RPMI7951 (cell line): ENCODE measurements at regions not wholly inside any gene's neighbourhood (a gene's known extent, or its start where the extent isn't known, plus 50 kb on each side); places are given as distances from the start of the nearest gene placed in this dataset.
"Not testable (repeated sequence)": the region's sequence is repeated elsewhere in the genome, so short reads cannot be mapped to it uniquely, and the experiment has no call there.

Source experiments
- DNase-seq: peaks from one replicate; pipeline ENCODE4 v3.0.0-alpha.2; 2012; ENCODE audit warnings: low read depth

DNA sequence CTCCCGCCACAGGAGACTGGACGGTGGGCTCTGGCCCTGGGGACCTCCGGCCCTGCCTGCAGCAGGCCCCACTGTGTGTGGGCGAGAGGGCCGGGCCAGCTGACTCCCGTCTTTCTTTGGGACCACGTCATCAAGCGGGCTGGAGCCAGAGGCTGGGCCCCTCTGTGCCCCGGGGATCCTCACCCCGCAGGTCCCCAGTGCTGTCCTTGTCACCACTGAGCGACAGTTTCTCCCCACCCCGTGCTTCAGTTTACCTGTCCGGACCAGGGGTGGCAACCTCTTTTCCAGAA, 181.9 kb upstream of the ZNF469 start:
- DNase-seq: no peak

DNA sequence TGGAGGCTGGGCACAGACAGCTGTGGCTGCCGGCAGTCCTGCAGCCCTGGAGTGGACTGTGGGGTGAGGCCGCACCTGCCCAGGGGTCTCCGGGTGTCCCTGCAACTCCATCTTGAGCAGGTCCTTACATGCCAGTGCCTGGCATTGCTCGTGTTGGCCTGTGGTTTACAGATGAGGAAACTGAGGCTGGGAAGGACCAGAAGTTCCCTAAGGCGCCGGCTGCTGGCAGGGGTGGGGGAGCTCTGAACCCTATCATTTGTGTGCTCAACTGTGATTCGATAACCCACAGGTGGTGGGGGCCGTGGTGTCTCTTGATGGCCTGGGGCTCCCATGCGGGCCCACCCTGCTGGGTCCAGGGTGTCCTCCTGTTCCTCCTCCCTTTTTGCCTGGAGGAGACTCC, 181.1 kb upstream of the ZNF469 start:
- DNase-seq: not testable (repeated sequence)

DNA sequence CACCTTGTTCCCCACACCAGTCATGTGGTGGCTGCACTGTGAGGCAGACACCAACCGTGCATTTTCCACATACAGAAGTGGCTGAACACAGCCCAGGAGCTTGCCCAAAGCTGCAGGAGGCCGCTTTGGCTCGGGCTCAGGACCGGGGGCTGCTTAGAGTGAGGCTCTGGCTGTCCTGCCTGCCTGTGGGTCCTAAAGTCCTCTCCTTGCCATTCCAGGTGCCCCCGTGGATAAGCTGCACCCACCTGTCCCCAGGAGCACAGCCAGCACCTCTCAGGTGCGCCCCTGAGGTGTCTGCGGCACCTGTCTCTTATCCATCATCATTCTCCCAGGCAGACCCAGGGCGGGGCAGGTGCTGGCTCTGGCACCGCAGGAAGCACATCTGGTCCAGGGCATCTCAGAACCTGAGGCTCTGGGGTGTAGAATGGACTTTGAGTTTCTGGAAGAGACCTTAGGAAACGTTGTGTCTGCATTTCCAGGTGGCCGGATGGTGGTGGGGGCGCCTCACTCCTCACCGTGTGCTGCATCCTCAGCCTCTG, 180.5 kb upstream of the ZNF469 start:
- DNase-seq: no peak

DNA sequence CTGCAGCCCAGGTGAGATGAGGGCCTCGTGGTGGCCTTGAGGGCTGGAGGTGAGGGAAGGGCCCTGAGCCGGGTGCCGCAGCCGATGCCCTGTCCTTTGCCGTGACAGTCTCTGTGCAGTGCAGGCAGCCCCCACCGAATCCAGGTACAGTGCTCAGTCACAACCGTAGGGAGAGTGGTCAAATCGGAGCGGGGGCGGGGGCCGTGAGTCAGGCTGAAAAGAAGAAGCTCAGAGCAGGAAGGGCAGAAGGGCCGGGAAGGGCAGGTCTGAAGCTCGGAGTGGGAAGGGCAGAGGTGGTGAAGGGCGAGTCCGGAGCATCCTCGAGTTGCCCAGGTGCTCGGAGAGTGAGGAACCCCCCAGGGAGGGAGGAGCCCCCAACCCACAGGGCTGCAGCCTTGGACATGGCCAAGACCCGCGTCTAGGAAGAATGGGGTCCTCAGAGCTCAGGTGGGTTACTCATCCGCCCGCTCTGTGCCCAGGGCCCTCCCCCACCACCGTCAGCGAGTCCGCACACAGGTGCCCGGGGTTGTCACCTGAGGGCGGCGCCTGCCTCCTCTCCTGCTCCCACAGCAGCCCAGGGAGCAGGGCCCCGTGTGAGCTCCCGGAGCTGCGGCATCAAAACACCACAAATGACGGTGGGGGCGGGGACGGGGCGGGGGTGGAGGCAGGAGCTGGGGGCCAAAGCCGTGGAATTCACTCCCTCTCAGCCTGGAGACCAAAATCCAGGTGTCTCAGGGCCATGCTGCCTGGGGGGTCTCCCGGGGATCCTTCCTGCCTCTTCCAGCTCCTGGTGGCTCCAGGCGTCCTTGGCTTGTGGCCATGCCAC, 179.7 kb upstream of the ZNF469 start:
- DNase-seq: not testable (repeated sequence)

DNA sequence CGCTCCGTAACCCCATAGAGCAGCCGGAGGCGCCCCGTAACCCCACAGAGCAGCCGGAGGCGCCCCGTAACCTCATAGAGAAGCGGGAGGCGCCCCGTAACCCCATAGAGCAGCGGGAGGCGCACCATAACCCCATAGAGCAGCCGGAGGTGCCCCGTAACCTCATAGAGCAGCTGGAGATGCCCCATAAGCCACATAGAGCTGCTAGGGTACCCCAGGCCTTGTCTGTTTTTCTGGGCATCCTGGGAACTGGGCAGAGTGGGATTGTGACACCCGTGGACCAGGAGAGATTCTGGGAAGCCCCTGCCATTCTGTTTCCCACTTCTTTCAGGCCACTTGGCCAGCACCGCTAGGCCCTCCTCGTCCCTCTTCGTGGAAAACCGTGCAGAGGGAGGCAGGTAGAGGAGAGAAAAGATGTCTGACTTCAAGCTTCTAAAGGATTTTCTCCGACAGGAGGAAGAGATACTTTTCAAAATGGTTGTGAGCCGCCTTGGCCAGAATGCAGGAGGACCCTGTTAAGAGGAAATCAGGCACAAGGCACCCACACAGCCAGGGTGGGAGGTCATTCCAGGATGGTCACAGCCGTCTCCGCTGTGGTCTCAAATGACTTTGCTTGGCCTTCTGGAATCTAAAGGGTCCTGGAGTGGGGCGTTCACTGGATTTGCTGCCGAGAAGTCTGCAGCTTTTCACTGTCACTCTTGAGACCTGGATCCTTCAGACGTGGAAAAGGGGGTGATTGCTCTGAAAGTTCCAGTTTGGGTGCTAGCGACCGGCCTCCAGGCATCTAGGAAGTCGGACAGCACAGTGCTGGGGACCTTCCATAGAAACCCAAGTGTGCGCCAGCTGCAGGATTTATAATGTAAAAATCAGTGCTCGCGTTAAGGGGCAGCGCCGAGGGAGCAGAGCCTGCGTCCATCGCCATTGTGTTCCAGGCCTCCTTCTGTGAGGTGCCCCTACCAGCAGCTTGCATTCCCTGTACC, 178.3 kb upstream of the ZNF469 start:
- not testable (repeated sequence) for DNase-seq

DNA sequence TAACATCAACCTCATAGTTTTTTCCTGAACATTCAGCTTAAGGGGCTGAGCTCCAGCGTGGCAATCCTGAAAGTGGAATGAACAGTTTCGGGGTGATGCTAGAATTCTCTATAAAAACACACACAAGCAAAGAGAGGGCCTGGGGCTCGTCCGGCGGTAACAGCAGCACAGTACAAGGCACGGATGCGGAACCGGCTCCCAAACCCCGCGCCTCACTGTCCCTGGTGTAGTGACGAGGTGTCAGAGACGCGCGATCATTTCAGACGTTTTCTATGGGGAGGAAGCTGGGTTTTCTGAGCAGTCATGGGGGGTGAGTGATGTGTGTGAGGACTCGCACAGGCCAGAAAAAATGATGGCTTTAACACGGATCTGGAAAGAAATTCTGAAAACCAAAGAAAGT, 177.3 kb upstream of the ZNF469 start:
- not testable (repeated sequence) for DNase-seq

DNA sequence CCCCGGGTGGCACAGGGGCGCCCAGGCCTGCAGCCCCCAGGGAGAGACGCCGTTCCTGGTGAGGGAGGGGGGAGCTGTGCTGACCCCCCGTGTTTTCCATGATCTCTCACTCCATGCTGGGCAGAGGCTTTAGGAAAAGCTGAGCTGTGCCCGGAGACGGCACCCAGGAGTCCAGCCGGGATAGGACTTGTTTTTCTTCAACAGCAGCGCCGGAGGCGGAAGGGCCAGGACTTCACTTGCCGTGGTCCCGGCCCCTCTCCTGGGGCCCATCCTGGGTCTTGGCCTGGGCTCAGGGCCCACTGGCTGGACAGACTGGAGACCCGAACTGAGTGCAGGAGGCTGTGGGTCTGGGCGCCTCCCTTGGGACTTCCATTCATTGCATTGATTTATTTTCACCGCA, 176.8 kb upstream of the ZNF469 start:
- DNase-seq: not testable (repeated sequence)

DNA sequence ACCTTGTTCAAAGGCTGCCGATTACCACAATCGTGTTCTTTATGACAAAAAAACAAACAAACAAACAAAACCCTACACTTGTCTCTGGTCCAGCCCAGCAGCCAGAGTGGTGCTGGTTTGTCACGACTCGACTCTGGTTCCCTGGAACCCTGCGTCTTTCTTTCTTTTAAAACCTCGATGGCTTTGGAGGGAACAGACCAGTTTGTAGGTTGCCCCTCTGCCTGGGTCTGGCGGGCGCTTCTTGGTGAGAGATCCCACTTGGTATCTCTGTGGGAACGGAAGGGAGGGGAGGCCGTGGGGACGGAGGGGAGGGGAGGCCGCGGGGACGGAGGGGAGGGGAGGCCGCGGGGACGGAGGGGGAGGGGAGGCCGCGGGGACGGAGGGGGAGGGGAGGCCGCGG, 176.2 kb upstream of the ZNF469 start:
- DNase-seq: not testable (repeated sequence)

DNA sequence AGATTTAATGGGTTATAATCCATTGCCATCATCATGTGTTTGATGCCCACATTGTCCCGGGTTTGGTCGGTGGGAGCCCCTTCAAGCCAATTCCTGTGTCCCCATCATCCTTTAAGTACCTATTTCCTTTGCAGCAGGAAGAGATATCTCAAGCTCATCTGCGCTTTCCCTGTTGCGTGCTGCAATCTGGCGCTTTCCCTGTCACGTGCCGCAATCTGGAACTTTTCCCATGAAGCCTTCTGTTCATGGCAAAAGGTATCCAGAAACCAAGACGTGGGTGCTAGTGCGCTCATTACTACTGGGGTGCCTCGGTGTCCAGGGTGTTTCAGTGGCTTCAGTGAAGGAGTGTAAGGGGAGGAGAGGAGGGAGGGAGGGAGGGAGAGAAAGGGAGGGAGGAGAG, 174.6 kb upstream of the ZNF469 start:
- no peak for DNase-seq

DNA sequence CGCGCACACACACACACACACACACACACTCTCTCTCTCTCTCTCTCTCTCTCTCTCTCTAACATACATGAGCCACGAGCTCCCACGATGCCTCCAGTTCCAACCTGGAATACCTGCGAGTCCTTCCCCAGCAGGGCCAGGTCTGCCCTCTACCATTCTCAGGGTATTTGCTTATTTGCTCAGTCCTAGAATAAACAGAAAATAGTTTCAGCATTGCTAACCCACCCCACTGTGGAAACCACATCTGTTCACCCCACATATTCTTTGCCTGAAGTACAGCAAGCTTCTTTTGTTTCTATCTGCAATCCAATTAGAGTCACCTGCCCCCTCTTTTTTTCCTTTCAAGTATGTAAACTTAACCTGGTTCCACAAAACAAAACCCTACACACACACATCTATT, 174.0 kb upstream of the ZNF469 start:
- DNase-seq: not testable (repeated sequence)

DNA sequence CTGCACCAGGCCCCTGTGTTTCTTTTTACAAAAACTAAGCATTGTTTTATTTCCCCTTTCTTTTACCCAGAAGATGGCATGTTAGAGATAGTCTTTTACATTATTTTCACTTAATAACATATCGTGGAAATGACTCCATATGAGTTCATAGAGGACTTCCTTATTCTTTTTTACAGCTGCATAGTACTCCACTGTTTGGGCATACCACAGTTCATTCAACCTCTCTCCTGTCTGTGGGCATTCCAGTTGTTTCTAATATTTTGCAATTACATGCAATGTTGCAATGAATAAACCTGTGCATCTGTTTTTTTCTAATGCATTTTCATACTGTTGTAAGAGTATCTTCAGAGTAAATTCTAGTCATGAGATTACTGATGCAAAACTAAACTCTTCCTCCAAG, 173.2 kb upstream of the ZNF469 start:
- DNase-seq: not testable (repeated sequence)

DNA sequence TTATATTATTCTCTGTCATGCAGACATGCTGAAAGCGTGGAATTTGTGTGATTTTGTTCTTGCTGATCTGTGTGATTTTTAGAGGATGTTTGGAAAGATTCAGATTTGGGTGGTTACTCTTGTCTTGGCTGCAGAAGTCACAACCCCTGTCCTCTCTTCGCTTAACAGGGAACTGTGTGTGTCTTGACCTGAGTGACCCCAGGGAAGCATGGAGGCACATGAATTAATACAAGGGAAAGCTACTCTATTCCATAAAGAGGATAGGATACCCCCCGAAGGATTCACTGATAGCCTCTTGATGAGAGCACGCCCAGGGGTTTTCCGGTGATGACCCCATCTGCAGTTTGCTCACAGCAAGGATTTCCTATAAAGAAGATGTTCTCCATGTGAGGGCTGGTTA, 168.8 kb upstream of the ZNF469 start:
- DNase-seq: not testable (repeated sequence)

DNA sequence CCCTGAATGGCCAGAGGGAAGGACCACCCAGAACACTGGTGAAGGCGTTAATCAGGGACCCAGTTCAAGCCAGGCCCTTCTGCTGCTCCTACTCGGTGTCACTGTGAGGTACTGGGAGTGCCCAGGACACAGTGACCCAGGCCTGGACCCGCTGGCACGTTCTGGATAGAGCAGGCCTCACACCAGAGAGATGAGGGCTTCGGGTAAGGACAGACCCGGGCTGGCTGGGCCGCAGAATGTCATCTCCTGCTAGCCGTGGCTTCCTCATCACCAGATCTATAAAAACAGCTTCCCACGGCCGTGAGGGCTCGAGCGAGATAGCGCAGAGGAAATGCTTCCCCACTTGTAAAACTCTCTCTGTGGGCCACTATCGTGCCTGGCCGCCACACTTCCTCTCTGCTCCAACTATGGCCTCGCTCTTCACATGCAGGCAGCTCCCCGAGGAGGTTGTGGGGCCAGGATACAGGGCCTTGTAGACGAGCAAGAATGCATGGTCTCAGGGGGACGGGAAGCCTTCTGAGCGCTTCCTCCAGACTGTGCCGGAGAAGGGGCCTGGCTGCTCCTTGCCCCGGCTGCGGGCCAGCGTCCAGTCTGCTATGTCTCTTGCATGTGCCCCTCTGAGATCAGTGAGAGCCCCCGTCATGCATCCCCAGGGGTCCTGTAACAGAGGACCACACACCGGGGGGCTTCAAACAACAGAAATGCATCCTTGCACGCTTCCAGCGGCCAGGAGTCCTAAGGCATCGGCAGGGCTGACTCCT, 161.6 kb upstream of the ZNF469 start:
- not testable (repeated sequence) for DNase-seq

DNA sequence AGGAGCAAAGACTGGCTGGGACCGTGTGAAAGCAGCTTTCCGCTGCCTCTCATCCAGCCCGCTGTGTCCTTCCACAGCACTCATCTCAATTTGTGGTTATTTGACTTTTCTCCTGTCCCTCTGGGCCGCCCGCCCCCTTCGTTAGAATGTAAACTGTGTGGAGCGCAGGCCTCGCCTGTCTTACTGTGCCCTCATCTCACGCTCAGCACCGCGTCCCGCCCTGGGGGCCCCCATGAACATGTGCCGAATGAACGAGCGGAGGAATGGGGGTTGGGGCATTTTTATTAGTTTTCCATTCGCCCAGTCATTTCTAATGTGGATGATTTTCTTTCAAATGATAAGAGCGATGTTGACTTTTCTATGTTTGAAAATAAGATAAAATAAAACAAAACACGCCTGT, 159.1 kb upstream of the ZNF469 start:
- DNase-seq: not testable (repeated sequence)

DNA sequence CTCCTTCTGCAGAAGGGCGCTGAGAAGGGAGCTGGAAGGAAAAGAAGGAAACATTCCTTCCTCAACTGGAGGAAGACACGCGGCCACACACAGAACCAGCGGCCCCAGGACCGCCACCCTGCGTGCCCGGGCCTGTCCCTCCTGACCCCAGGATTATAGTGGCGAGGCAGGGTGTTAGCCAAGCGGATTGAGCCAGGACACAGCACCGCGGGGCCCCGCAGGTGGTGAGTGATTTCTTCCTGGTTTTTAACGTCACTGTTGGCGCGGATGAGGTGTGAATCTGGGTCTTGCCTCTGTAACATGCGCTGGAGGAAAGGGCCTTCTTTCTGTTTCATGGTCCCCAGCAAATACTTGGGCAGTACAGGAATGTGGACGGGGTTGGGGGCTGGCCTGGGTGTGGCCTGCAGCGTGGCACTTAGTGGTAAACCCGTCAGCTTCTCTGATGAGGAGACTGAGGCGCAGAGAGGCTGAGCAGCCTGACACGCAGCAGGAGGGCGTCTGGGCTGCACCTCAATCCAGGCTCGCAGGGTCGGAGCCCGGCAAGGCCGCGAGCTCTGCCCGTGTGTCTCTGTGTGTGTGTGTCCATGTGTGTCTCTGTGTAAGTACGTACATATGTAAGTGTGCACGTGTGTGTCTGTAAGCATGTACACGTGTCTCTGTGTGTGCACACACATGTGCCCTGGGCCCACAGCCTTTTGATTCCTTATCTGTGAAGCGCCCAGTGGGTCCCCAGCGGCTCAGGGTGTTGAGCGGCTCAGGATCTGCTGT, 158.4 kb upstream of the ZNF469 start:
- DNase-seq: not testable (repeated sequence)

DNA sequence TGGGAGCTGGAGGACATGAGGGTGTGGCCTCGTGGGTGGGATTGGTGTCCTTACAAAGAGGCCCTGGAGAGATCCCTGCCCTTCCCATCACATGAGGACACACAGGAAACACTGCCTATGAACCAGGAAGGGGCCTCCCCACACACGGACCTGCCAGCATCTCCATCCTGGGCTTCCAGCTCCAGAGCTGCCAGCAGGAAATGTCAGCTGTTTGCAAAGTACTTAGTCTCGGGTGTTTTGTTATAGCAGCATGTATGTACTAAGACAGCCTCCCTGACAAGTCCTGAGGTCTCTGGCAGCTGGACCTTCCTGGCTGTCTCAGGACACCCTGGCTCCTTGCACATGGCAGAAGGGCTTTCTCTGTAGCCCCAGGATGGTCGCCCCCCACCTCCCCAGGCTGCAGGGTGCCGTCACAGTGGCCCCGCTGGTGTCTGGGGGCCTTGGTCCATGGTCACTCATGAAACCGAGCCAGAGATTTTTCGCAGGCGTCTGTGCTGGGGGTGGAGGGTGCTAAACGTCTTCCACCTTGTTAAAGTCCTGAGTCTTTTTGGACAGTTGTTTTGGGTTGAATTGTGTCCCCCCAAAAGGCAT, 157.0 kb upstream of the ZNF469 start:
- not testable (repeated sequence) for DNase-seq

DNA sequence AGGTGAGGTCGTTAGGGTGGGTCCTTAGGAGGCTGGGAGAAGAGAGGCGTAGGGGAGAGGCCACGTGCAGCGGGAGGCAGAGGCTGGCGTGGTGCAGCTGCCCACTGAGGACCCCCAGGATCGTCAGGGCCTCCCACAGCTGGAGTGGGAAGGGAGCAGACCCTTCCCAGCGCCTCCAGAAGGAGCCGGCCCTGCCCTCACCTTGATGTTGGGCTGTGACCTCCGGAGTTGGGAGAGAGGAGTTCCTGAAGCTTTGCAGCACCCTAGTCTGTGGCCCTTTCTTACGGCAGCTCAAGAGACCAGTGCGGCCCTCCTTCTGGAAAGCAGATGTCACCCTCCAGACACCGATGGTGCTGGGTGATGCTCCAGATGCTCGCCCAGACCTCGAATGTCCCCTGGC, 156.5 kb upstream of the ZNF469 start:
- not testable (repeated sequence) for DNase-seq

DNA sequence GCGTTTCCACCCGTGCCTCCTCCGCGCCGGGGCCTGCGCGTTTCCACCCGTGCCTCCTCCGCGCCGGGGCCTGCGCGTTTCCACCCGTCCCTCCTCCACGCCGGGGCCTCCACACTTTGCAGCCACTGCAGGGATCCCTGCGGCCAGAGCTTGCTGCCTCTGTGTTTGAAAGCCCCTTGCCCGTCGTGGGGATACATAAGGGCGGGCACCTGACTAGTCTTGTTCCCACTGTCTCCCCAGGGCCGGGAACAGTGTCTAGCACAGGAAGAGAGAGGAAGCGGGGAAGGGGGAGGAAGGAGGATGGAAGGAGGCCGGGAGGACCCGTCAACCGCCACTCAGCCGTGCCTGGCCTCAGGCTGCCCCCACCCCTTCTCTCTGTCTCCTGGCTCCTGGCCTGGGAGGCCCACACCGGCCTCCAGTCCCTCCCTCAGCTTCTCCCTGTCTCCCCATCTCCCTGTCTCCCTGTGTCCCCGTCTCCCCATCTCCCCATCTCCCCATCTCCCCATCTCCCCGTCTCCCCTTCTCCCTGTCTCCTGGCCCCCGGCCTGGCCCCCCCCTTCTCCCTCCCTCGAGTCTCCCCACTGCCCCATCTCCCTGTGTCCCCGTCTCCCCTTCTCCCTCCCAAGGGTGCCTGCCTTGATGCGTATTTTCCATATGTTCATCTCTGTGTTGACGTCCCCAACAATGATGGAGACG, 155.6 kb upstream of the ZNF469 start:
- not testable (repeated sequence) for DNase-seq

DNA sequence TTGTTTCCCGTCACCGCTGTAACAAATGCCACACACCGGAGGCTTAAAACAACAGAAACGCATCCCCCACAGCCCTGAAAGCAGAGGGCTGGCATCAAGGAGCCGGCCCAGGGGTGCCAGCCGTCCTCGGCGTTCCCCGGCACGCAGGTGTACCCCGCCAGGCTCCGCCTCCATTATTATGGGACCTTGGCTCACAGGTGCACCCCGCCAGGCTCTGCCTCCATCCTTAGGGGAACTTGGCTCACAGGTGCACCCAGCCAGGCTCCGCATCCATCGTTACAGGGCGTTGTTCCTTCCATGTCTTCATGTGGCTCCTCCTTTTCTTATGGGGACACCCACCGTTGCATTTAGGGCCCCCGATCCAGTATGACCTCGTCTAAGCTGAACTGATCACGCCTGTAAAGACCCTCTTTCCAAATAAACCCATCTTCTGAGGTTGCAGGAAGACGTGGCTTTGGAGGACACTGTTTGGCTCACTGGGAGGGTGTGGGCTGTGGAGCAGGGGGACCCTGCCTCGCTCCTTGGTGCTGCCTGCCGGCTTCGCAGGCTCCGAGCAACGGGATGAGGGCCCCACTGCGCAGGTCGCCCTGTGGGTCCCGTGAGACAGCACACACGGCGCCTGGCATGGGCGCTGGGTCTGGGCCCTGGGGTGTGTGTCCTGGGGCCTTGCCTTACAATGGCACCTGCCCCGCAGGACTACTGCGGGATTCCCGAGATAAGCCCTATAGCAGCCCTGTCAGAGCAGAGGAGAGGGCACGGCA, 154.9 kb upstream of the ZNF469 start:
- DNase-seq: not testable (repeated sequence)
